ENCODE measurements at regions not wholly inside any gene's neighbourhood (a gene's known extent, or its start where the extent isn't known, plus 50 kb on each side); places are given as distances from the start of the nearest gene placed in this dataset.

GRCh38 chr2:2735041-2735440, 404.0 kb upstream of the MYT1L start:
- 54% methylated on average over 7 of the region's 7 CpGs for WGBS
- Histone ChIP-seq H3K27me3 (peaks cover 4% of the 10 kb centered on the region), H3K4me3 (no peak overlapping the region), H3K4me1 (peaks cover 7% of the 10 kb centered on the region), H3K27ac (no peak overlapping the region), H3K9me3 (no peaks in the 10 kb centered on the region), H3K36me3 (no peaks in the 10 kb centered on the region)
- DNase-seq (ENCODE audit: low spot score in 2 of 2), result no peak
- TF ChIP-seq CTCF (IDR thresholded peaks at IDR 0.05) (no peak), POLR2A (IDR thresholded peaks at IDR 0.05) (no peak), POLR2AphosphoS5 (IDR thresholded peaks at IDR 0.05) (no peak), EP300 (IDR thresholded peaks at IDR 0.05) (no peak)

- Histone ChIP-seq H3K27ac (no peak overlapping the region), H3K27me3 (peaks cover 5% of the 10 kb centered on the region), H3K9me3 (no peaks in the 10 kb centered on the region), H3K36me3 (no peaks in the 10 kb centered on the region), H3K4me3 (no peak overlapping the region), H3K4me1 (peaks cover 7% of the 10 kb centered on the region)
- 79% methylated on average over 5 of the region's 9 CpGs for WGBS
- TF ChIP-seq POLR2A (IDR thresholded peaks at IDR 0.05), result no peak
- TF ChIP-seq EP300 (IDR thresholded peaks at IDR 0.05), result no peak
- no peak for TF ChIP-seq CTCF (IDR thresholded peaks at IDR 0.05)
- TF ChIP-seq POLR2AphosphoS5 (IDR thresholded peaks at IDR 0.05), result no peak
- DNase-seq (ENCODE audit: low spot score in 2 of 2), result no peak
These were observed 403.2 kb upstream of the MYT1L start for GRCh38 chr2:2734308-2734707.

DNA sequence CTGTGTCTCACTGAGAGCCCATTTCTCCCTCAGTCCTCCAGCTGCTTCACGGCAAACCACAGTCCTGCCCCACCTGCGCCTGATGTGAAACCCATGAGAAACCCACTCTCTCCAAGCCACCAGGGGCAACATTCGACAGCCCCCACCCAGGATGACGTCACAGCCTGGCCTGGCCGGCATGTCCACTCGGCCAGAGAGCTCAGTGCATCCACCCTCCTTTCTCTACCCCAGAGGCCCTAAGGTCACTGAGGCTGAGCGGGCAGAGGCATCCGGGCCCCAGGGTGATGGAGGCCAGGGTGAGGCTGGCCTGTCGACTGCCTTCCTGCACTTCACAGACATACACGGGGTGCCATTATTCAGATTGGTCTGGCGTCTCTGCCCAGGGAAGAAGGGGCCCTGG, 402.7 kb upstream of the MYT1L start:
- Histone ChIP-seq H3K27me3 (peaks cover 5% of the 10 kb centered on the region), H3K27ac (no peak overlapping the region), H3K36me3 (no peaks in the 10 kb centered on the region), H3K4me3 (no peak overlapping the region), H3K4me1 (peaks cover 3% of the 10 kb centered on the region), H3K9me3 (no peaks in the 10 kb centered on the region)
- 66% methylated on average over 2 of the region's 11 CpGs for WGBS
- TF ChIP-seq EP300 (IDR thresholded peaks at IDR 0.05), result no peak
- no peak for TF ChIP-seq POLR2A (IDR thresholded peaks at IDR 0.05)
- TF ChIP-seq CTCF (IDR thresholded peaks at IDR 0.05), result no peak
- no peak for DNase-seq (ENCODE audit: low spot score in 2 of 2)

- WGBS, result 84% methylated on average over 17 of the region's 17 CpGs
- Histone ChIP-seq H3K36me3 (no peaks in the 10 kb centered on the region), H3K4me1 (peaks cover 2% of the 10 kb centered on the region), H3K27me3 (peaks cover 5% of the 10 kb centered on the region), H3K4me3 (no peak overlapping the region), H3K9me3 (no peaks in the 10 kb centered on the region), H3K27ac (no peak overlapping the region)
- DNase-seq (ENCODE audit: low spot score in 2 of 2), result no peak
- TF ChIP-seq EP300 (IDR thresholded peaks at IDR 0.05) (no peak), CTCF (IDR thresholded peaks at IDR 0.05) (no peak)
These were observed 401.4 kb upstream of the MYT1L start for GRCh38 chr2:2732331-2733119.

- H3K4me1 ChIP-seq, result peaks cover 2% of the 10 kb centered on the region
- DNase-seq (ENCODE audit: low spot score in 2 of 2), result no peak
- no peak overlapping the region for H3K4me3 ChIP-seq
- H3K27me3 ChIP-seq, result peaks cover 10% of the 10 kb centered on the region
- 89% methylated on average over 12 of the region's 19 CpGs for WGBS
- no peaks in the 10 kb centered on the region for H3K9me3 ChIP-seq
- no peak overlapping the region for H3K27ac ChIP-seq
- TF ChIP-seq POLR2A (IDR thresholded peaks at IDR 0.05), result no peak
- no peak for TF ChIP-seq POLR2AphosphoS5 (IDR thresholded peaks at IDR 0.05)
- TF ChIP-seq CTCF (IDR thresholded peaks at IDR 0.05), result no peak
- no peak for TF ChIP-seq EP300 (IDR thresholded peaks at IDR 0.05)
- no peaks in the 10 kb centered on the region for H3K36me3 ChIP-seq
These were observed 400.8 kb upstream of the MYT1L start for GRCh38 chr2:2731816-2732284.

Data from suprapubic skin (tissue), 4 donors.